DND-41 (cell line): ENCODE measurements at regions not wholly inside any gene's neighbourhood (a gene's known extent, or its start where the extent isn't known, plus 50 kb on each side); places are given as distances from the start of the nearest gene placed in this dataset.
"Not testable (repeated sequence)": the region's sequence is repeated elsewhere in the genome, so short reads cannot be mapped to it uniquely, and the experiment has no call there.

Experiments
- CTCF ChIP-seq: IDR thresholded peaks from 2 replicates; pipeline ENCODE4 v1.5.1; 2012; ENCODE audit warnings: borderline replicate concordance, low read length, moderate library complexity, mild to moderate bottlenecking; ENCODE audit not compliant: poor library complexity, severe bottlenecking; ENCODE audit errors: extremely low read depth
- EZH2 ChIP-seq: IDR thresholded peaks from 3 replicates; pipeline ENCODE4 v1.6.1; 2012; ENCODE audit warnings: borderline replicate concordance, low read depth, mild to moderate bottlenecking, moderate library complexity, low read length, inconsistent platforms; ENCODE audit not compliant: severe bottlenecking

GRCh38 chr1:149644818-149645217 is 61.2 kb downstream of the PPIAL4C start:
- not testable (repeated sequence) for TF ChIP-seq EZH2, CTCF
